ENCODE measurements at regions not wholly inside any gene's neighbourhood (a gene's known extent, or its start where the extent isn't known, plus 50 kb on each side); places are given as distances from the start of the nearest gene placed in this dataset.
"Not testable (repeated sequence)": the region's sequence is repeated elsewhere in the genome, so short reads cannot be mapped to it uniquely, and the experiment has no call there.

DNA sequence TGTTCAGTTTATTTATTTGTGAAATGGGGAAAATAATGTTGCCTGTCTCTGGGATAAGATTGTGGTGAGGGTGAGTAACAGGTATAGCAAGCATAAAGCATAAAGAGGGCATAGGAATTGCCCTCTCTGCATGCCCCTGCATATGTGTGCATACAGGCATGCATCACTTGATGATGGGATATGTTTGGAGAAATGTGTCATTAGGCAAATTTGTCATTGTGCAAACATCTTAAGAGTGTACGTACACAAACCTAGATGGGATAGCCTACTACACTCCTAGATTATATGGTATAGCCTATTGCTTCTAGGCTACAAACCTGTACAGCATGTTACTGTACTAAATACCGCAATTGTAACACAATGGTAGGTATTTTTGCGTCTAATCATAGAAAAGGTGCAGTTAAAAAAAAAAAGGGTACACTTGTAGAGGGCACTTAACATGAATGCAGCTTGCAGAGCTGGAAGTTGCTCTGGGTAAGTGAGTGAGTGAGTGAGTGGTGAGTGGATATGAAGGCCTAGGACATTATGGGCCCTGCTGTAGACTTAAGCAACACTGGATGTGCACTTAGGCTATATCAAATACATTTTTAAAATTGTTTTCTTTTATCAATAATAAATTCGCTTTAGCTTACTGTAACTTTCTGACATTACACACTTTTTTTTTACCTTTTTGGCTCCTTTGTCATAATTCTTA is 386.5 kb upstream of the ANKRD30A start:
- TF ChIP-seq, protein P1, sequence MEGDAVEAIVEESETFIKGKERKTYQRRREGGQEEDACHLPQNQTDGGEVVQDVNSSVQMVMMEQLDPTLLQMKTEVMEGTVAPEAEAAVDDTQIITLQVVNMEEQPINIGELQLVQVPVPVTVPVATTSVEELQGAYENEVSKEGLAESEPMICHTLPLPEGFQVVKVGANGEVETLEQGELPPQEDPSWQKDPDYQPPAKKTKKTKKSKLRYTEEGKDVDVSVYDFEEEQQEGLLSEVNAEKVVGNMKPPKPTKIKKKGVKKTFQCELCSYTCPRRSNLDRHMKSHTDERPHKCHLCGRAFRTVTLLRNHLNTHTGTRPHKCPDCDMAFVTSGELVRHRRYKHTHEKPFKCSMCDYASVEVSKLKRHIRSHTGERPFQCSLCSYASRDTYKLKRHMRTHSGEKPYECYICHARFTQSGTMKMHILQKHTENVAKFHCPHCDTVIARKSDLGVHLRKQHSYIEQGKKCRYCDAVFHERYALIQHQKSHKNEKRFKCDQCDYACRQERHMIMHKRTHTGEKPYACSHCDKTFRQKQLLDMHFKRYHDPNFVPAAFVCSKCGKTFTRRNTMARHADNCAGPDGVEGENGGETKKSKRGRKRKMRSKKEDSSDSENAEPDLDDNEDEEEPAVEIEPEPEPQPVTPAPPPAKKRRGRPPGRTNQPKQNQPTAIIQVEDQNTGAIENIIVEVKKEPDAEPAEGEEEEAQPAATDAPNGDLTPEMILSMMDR (IDR thresholded peaks at IDR 0.05; ENCODE audit: borderline replicate concordance, insufficient read depth, low read depth, low read length) = no peak
- no peak overlapping the region for H3K4me3 ChIP-seq (ENCODE audit: low read depth, low read length)

DNA sequence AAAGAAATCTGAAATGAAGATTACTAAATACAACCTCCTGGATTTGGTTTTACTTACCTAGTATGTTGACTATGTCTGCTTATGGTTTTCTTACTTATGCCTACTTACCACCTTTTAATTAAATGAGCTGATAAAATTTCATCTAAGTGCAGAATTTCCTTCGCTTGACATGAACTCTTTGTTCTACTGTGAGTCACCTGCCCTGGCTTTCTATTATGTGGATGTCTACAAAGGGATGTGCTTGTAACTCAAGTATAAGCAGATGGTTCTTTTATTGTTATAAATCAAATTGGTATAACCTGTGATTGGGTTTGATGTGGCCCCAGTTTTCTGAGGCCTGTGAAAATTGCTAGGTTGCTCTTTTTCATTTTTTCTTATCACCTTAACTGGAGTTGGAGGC is 389.1 kb upstream of the ANKRD30A start:
- TF ChIP-seq, protein P1 (IDR thresholded peaks at IDR 0.05; ENCODE audit: borderline replicate concordance, insufficient read depth, low read depth, low read length) = no peak
- no peak overlapping the region for H3K4me3 ChIP-seq (ENCODE audit: low read depth, low read length)

DNA sequence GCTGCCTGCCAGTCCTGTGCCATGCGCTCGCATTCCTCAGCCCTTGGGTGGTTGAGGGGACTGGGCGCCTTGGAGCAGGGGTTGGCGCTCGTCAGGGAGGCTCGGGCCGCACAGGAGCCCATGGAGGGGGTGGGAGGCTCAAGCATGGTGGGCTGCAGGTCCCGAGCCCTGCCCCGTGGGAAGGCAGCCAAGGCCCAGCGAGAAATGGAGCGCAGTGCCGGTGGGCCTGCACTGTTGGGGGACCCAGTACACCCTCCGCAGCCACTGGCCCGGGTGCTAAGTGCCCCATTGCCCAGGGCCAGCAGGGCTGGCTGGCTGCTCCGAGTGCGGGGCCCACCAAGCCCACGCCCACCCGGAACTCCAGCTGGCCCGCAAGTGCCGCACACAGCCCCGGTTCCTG is 390.8 kb upstream of the ANKRD30A start:
- H3K4me3 ChIP-seq (ENCODE audit: low read depth, low read length) = not testable (repeated sequence)

DNA sequence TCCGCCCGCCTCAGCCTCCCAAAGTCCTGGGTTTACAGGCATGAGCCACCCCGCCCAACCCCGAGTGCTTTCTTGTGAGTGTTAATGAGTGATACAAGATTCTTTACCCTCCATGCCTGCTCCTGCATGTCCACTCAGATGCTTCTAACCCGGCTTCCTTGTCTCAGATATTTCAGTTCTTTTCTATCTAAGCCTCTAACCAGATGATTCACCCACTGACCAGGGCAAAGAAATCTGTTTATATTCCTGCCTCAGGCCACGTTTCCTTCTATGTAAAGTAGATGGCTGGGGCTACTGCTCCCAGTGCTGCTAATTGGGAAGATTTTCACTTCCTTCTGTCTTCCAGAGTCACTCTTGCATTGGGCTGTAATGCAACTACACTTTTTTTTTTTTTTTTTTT is 395.1 kb upstream of the ANKRD30A start:
- no peak overlapping the region for H3K4me3 ChIP-seq (ENCODE audit: low read depth, low read length)
- TF ChIP-seq, protein P1 (IDR thresholded peaks at IDR 0.05; ENCODE audit: borderline replicate concordance, insufficient read depth, low read depth, low read length) = no peak

DNA sequence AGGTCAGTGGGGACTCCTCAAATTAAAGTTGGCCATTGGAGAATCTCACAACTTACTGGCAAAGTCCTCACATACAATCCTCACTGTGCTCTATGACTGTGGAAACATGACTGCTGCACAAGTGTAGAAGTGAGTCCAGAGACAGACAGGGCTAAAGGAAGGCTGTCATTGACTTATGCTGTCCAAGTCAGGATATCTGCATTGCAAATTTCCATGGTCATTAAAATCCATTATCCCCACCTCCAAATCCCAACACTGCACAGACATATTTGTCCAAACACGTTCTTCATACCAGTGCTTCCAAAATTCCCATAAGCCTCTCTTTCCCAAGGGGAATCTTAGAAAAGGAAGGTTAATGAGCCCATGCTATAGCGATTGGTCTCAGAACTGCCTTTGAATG is 396.8 kb upstream of the ANKRD30A start:
- TF ChIP-seq, protein P1 (IDR thresholded peaks at IDR 0.05; ENCODE audit: borderline replicate concordance, insufficient read depth, low read depth, low read length) = no peak
- H3K4me3 ChIP-seq (ENCODE audit: low read depth, low read length) = no peak overlapping the region

DNA sequence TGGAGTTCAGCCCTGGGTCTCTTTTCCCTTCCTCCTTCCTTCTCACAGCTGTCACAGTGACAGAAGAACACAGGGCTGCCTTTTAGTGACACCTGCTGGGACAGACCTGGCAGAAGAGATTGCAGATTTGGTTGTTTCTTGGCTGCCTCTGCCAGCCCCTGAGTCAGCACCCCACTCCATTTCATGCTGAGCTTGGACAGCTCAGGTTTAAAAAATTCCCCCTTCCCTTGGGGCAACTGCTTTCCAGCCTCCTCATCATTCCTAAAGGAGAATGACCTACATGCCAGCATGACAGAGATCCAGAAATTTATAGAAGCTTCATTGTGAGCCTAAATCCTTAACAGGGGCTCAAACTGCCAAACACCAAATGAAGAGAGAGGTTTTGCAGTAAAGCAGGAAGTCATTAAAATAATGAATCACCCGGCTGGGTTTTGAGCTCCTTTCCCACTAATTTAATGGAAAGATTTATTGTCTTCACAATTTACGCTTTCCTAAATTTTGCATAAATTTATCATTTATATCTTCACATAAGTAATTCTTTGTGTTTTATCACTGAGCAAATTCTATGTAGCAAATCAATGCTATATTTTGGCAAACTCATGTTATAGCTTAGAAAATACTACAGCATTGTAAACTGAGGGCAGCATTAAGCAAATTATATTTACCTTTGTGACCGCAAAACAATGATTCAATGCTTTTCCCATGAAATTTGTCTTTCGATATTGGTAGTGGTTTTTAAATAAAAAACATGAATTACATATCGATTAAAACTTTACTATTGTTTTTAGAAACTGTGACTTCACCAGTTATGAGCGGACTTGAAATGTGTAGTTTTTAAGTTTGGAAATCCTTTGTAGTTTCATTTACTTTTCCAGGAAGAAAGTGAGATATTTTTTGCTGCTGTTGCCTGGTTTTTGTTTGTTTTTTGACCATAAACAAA is 399.5 kb upstream of the ANKRD30A start:
- no peak overlapping the region for H3K4me3 ChIP-seq (ENCODE audit: low read depth, low read length)
- TF ChIP-seq, protein P1 (IDR thresholded peaks at IDR 0.05; ENCODE audit: borderline replicate concordance, insufficient read depth, low read depth, low read length) = no peak

DNA sequence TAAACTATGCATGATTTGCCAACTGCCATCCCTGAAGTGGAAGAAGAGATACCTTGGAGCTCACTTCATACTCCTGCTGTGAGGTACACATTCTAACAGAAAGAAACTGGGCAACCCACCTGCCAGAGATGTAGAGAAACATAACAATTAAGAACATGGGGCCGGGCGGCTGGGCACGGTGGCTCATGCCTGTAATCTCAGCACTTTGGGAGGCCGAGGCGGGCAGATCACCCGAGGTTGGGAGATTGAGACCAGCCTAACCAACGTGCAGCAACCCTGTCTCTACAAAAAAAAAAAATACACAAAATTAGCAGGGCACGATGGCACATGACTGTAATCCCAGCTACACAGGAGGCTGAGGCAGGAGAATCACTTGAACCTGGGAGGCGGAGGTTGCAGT is 402.6 kb upstream of the ANKRD30A start:
- TF ChIP-seq, protein P1 (IDR thresholded peaks at IDR 0.05; ENCODE audit: borderline replicate concordance, insufficient read depth, low read depth, low read length) = no peak
- H3K4me3 ChIP-seq (ENCODE audit: low read depth, low read length) = no peak overlapping the region

All from GM12875 (cell line).